H9 (cell line): ENCODE measurements at regions not wholly inside any gene's neighbourhood (a gene's known extent, or its start where the extent isn't known, plus 50 kb on each side); places are given as distances from the start of the nearest gene placed in this dataset.

Source experiments
- DNase-seq: peaks from one replicate; pipeline ENCODE4 v3.0.0-alpha.2; 2017
- H2AFZ ChIP-seq: one replicate; pipeline ENCODE4 v1.6.1; 2013; ENCODE audit warnings: mild to moderate bottlenecking, low read length, control low read depth, moderate library complexity
- H2AK5ac ChIP-seq: 2 replicates; pipeline ENCODE4 v1.6.1; 2013; ENCODE audit warnings: low read length, control low read depth, mixed read lengths; ENCODE audit not compliant: insufficient read length
- H2BK120ac ChIP-seq: one replicate; pipeline ENCODE4 v1.6.1; 2013; ENCODE audit warnings: low read depth, mild to moderate bottlenecking, low read length, control low read depth, inconsistent platforms; ENCODE audit not compliant: poor library complexity, severe bottlenecking
- H2BK12ac ChIP-seq: 2 replicates; pipeline ENCODE4 v1.6.1; 2013; ENCODE audit warnings: low read length, control low read depth, mixed read lengths, low read depth; ENCODE audit not compliant: insufficient read length
- H2BK15ac ChIP-seq: 2 replicates; pipeline ENCODE4 v1.6.1; 2013; ENCODE audit warnings: low read depth, low read length, control low read depth
- H2BK20ac ChIP-seq: one replicate; pipeline ENCODE4 v1.6.1; 2013; ENCODE audit warnings: low read depth, mild to moderate bottlenecking, low read length, control low read depth, inconsistent platforms; ENCODE audit not compliant: poor library complexity, severe bottlenecking
- H2BK5ac ChIP-seq: 2 replicates; pipeline ENCODE4 v1.6.1; 2013; ENCODE audit warnings: low read length, control low read depth, mixed read lengths; ENCODE audit not compliant: insufficient read length
- H3K14ac ChIP-seq: 2 replicates; pipeline ENCODE4 v1.6.1; 2013; ENCODE audit warnings: low read length, control low read depth; ENCODE audit not compliant: insufficient read depth
- H3K18ac ChIP-seq: 2 replicates; pipeline ENCODE4 v1.6.1; 2013; ENCODE audit warnings: low read depth, mild to moderate bottlenecking, mixed read lengths, low read length, control low read depth; ENCODE audit not compliant: insufficient read length
- H3K23ac ChIP-seq: 2 replicates; pipeline ENCODE4 v1.6.1; 2013; ENCODE audit warnings: low read length, control low read depth, mixed read lengths, low read depth; ENCODE audit not compliant: insufficient read length
- H3K23me2 ChIP-seq: 2 replicates; pipeline ENCODE4 v1.6.1; 2013; ENCODE audit warnings: low read depth, mild to moderate bottlenecking, mixed read lengths, low read length, control low read depth; ENCODE audit not compliant: insufficient read length, poor library complexity, severe bottlenecking
- H3K27ac ChIP-seq: 2 replicates; pipeline ENCODE4 v1.5.1; 2013; ENCODE audit warnings: low read length, control low read depth, mixed read lengths, low read depth; ENCODE audit not compliant: insufficient read length
- H3K27me3 ChIP-seq: 2 replicates; pipeline ENCODE4 v1.6.1; 2013; ENCODE audit warnings: low read length, control low read depth, inconsistent platforms; ENCODE audit not compliant: insufficient read depth
- H3K4ac ChIP-seq: 2 replicates; pipeline ENCODE4 v1.6.1; 2013; ENCODE audit warnings: low read depth, mild to moderate bottlenecking, control low read depth, inconsistent platforms, low read length, moderate library complexity
- H3K4me1 ChIP-seq: 2 replicates; pipeline ENCODE4 v1.6.1; 2013; ENCODE audit warnings: low read length, control low read depth, inconsistent platforms; ENCODE audit not compliant: insufficient read depth
- H3K4me2 ChIP-seq: 2 replicates; pipeline ENCODE4 v1.6.1; 2013; ENCODE audit warnings: low read length, control low read depth, mixed read lengths; ENCODE audit not compliant: insufficient read length, insufficient read depth
- H3K56ac ChIP-seq: 2 replicates; pipeline ENCODE4 v1.6.1; 2013; ENCODE audit warnings: low read depth, mild to moderate bottlenecking, mixed read lengths, low read length, control low read depth; ENCODE audit not compliant: insufficient read length
- H3K79me1 ChIP-seq: 2 replicates; pipeline ENCODE4 v1.6.1; 2013; ENCODE audit warnings: low read depth, mild to moderate bottlenecking, moderate library complexity, low read length, control low read depth, inconsistent platforms; ENCODE audit not compliant: insufficient read depth, poor library complexity, severe bottlenecking
- H3K79me2 ChIP-seq: 2 replicates; pipeline ENCODE4 v1.6.1; 2013; ENCODE audit warnings: low read length, control low read depth, inconsistent platforms; ENCODE audit not compliant: insufficient read depth
- H3K9ac ChIP-seq: 2 replicates; pipeline ENCODE4 v1.6.1; 2013; ENCODE audit warnings: low read length, control low read depth, mixed read lengths; ENCODE audit not compliant: insufficient read length; ENCODE audit errors: extremely low read depth
- H3K9me3 ChIP-seq: one replicate; pipeline ENCODE4 v1.6.1; 2013; ENCODE audit warnings: low read depth, low read length, inconsistent platforms; ENCODE audit not compliant: control insufficient read depth
- H3T11ph ChIP-seq: one replicate; pipeline ENCODE4 v1.6.1; 2013; ENCODE audit warnings: mild to moderate bottlenecking, low read length, control low read depth, inconsistent platforms
- H4K20me1 ChIP-seq: one replicate; pipeline ENCODE4 v1.6.1; 2013; ENCODE audit not compliant: control insufficient read depth, insufficient read length, insufficient read depth
- H4K5ac ChIP-seq: 2 replicates; pipeline ENCODE4 v1.6.1; 2013; ENCODE audit warnings: low read depth, mild to moderate bottlenecking, mixed read lengths, low read length, control low read depth; ENCODE audit not compliant: insufficient read length
- H4K8ac ChIP-seq: replicated peaks from 2 replicates; pipeline ENCODE4 v1.6.1; 2013; ENCODE audit warnings: low read length, control low read depth, mixed read lengths, low read depth; ENCODE audit not compliant: insufficient read length
- H4K91ac ChIP-seq: 2 replicates; pipeline ENCODE4 v1.6.1; 2013; ENCODE audit warnings: low read depth, mild to moderate bottlenecking, moderate library complexity, mixed read lengths, low read length, control low read depth; ENCODE audit not compliant: insufficient read length
- H3K27ac Mint-ChIP-seq, 3 experiments: 2 replicates in 2 of 3; 3 replicates in 1 of 3; pipeline ENCODE4 v1.8.0; 2020 to 2021; ENCODE audit warnings: mixed read lengths in 3 of 3, mild to moderate bottlenecking in 1 of 3, moderate library complexity in 1 of 3
- H3K27me3 Mint-ChIP-seq: 2 replicates; pipeline ENCODE4 v1.8.0; 2021; ENCODE audit warnings: low read depth, mild to moderate bottlenecking, moderate library complexity, mixed read lengths
- H3K36me3 Mint-ChIP-seq, 3 experiments: 2 replicates in 2 of 3; 3 replicates in 1 of 3; pipeline ENCODE4 v1.8.0; 2020 to 2021; ENCODE audit warnings: low read depth in 3 of 3, mixed read lengths in 3 of 3; ENCODE audit not compliant: insufficient read depth in 1 of 3
- H3K4me1 Mint-ChIP-seq, 2 experiments: 2 replicates each; pipeline ENCODE4 v1.8.0; 2020; ENCODE audit warnings: mixed read lengths in 2 of 2
- H3K4me3 Mint-ChIP-seq, 2 experiments: 2 replicates in 1 of 2; 3 replicates in 1 of 2; pipeline ENCODE4 v1.8.0; 2020 to 2021; ENCODE audit warnings: mild to moderate bottlenecking in 2 of 2, mixed read lengths in 2 of 2, moderate library complexity in 1 of 2
- H3K9me3 Mint-ChIP-seq, 2 experiments: 2 replicates in 1 of 2; 3 replicates in 1 of 2; pipeline ENCODE4 v1.8.0; 2020; ENCODE audit warnings: mild to moderate bottlenecking in 2 of 2, mixed read lengths in 2 of 2, moderate library complexity in 1 of 2
- WGBS: extraction: QIAGEN DNeasy Blood & Tissue Kit; methylation state at CpG from one replicate; pipeline ENCODE4 v1.1.7; 2013; ENCODE audit warnings: missing lambda C conversion rate, low lambda C conversion rate, mixed read lengths; ENCODE audit not compliant: insufficient read length; ENCODE audit errors: extremely low coverage; 5-methylcytosine and 5-hydroxymethylcytosine counted together
- TF ChIP-seq, protein P1 (sequence below): fragments of 200-600 bp; sonication (generic); conservative IDR thresholded peaks from 3 replicates; pipeline ENCODE4 v1.8.0; 2021; ENCODE audit warnings: antibody characterized with exemption, mild to moderate bottlenecking

DNA sequence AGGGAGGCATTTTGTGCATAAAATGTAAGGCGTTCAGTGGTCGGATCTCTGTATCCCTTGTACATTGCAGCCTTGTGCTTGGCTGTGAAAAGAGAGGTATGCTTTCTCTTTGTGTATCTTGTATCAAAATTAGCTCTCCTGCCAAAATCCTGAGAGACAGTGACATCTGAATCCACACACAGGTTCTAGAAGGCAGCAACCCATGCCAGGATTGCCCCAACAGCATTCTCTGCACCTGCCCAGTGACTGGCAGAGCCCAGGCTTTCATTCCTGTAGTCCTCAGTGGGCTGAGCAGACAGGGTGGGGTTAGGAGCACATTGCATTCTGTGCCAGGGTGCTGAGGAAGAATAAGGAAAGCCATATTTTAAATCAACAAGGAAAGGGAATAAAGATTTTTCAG is 740.3 kb upstream of the RAB6C start:
- H2BK12ac ChIP-seq, result no peak overlapping the region
- no peak overlapping the region for H4K91ac ChIP-seq
- no peak for DNase-seq
- no peaks in the 10 kb centered on the region for H3K79me2 ChIP-seq
- no peak overlapping the region for H3K9ac ChIP-seq
- no peaks in the 10 kb centered on the region for H3K27me3 ChIP-seq
- H3K14ac ChIP-seq, result no peak overlapping the region
- no peak overlapping the region for H2BK120ac ChIP-seq
- WGBS, result no CpG with 5 or more reads among the region's 2 CpGs
- Mint-ChIP-seq H3K27ac (no peak overlapping the region; a peak in 2 of 7 replicates), H3K9me3 (peaks cover 8 to 11% of the 10 kb centered on the region in 2 experiments), H3K27me3 (peaks cover 2% of the 10 kb centered on the region; the same call in 1 of the 2 replicates), H3K4me1 (peaks cover 6 to 9% of the 10 kb centered on the region in 2 experiments), H3K4me3 (no peak overlapping the region), H3K36me3 (0 out of 7 replicates have a peak, but pooled peaks cover 0 to 4% (median 0%) of the 10 kb centered on the region in 3 experiments)
- no peak overlapping the region for H3K23ac ChIP-seq
- no peak overlapping the region for H2BK5ac ChIP-seq
- H3K23me2 ChIP-seq, result no peaks in the 10 kb centered on the region
- H2AFZ ChIP-seq, result no peak overlapping the region
- no peak overlapping the region for H2AK5ac ChIP-seq
- no peak overlapping the region for H4K5ac ChIP-seq
- no peak overlapping the region for H2BK15ac ChIP-seq
- H3K9me3 ChIP-seq, result no peaks in the 10 kb centered on the region
- H3K56ac ChIP-seq, result no peak overlapping the region
- H3K4me1 ChIP-seq, result no peaks in the 10 kb centered on the region
- H2BK20ac ChIP-seq, result no peak overlapping the region
- no peaks in the 10 kb centered on the region for H4K20me1 ChIP-seq
- TF ChIP-seq, protein P1, sequence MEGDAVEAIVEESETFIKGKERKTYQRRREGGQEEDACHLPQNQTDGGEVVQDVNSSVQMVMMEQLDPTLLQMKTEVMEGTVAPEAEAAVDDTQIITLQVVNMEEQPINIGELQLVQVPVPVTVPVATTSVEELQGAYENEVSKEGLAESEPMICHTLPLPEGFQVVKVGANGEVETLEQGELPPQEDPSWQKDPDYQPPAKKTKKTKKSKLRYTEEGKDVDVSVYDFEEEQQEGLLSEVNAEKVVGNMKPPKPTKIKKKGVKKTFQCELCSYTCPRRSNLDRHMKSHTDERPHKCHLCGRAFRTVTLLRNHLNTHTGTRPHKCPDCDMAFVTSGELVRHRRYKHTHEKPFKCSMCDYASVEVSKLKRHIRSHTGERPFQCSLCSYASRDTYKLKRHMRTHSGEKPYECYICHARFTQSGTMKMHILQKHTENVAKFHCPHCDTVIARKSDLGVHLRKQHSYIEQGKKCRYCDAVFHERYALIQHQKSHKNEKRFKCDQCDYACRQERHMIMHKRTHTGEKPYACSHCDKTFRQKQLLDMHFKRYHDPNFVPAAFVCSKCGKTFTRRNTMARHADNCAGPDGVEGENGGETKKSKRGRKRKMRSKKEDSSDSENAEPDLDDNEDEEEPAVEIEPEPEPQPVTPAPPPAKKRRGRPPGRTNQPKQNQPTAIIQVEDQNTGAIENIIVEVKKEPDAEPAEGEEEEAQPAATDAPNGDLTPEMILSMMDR, result no peak
- no peaks in the 10 kb centered on the region for H3K79me1 ChIP-seq
- H3K4ac ChIP-seq, result no peak overlapping the region
- H3K18ac ChIP-seq, result no peak overlapping the region
- no peak overlapping the region for H3K27ac ChIP-seq
- no peak overlapping the region for H4K8ac ChIP-seq
- no peak overlapping the region for H3K4me2 ChIP-seq
- H3T11ph ChIP-seq, result no peak overlapping the region
